LoVo (cell line): ENCODE measurements at regions not wholly inside any gene's neighbourhood (a gene's known extent, or its start where the extent isn't known, plus 50 kb on each side); places are given as distances from the start of the nearest gene placed in this dataset.
A peak's percentile ranks its signal among the peaks of the same experiment; 100 is the strongest.

Experiments
- DNase-seq: peaks from one replicate; pipeline ENCODE4 v3.0.0-alpha.2; 2016; ENCODE audit warnings: low spot score

- DNase-seq = no peak
These were observed 51.4 kb upstream of the CHMP2B start for GRCh38 chr3:87175732-87176131.

- no peak for DNase-seq
These were observed 53.3 kb upstream of the CHMP2B start for GRCh38 chr3:87173776-87174175.

- no peak for DNase-seq
These were observed 54.0 kb upstream of the CHMP2B start for GRCh38 chr3:87173071-87173470.

- peak; percentile 71 for DNase-seq
These were observed 59.3 kb upstream of the CHMP2B start for GRCh38 chr3:87167628-87168456.

- no peak for DNase-seq
These were observed 62.9 kb upstream of the CHMP2B start for GRCh38 chr3:87164245-87164644.

- no peak for DNase-seq
These were observed 65.3 kb upstream of the CHMP2B start for GRCh38 chr3:87161851-87162250.

DNA sequence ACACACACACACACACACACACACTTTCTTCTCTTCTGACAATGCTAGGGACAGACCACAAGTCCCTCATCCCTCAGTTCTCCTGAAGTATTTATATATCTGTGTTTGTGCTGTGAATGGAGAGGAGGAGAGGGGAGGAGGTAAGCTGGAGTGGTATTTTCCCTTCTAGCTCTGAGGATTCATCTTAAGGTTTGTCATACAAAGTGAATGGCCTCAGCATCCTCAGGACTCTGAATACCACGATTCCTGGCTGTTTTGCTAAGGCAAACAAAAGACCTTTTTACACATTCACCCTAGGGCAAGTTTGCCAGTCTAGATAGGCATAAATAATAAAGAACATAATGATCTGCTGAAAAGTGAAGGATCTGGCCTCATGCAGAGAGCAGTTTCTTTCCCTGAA is 65.7 kb upstream of the CHMP2B start:
- DNase-seq = no peak

DNA sequence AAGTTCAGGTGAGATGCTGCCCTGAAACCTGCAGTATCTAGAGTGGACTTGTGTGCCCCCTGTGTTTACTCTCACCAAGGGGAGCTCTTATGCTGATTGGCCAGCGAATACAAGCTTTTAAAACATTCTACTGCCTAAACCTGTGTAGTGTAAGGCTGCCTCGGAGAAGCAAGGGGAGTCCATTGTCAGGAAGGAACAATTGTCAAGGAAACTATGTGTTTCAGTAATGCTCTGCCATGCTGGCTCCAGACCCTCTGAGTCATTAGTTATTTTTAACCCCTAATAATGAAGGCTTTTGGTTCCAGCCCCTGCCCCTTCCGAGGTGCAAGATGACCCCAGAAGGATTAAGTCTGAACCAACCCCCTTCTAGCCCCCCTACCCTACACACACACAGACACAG is 66.1 kb upstream of the CHMP2B start:
- no peak for DNase-seq

DNA sequence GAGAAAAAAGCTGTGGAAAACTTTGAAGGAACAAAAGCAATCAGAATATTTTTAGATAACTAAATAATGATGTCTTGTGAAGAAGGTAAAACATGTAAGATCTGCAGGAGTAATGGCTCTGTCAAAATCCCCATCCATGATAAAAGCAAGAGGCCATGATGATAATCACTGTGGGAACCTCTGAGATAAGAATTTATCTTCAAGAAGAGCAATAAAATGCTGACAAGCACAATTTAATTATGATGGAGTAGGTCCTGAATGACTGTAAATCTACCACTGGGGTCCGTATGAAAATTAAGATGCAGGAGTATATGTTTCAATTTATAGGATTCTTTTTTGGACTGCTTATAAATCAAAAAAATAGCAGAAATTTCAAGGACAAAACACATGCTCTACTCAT is 68.3 kb upstream of the CHMP2B start:
- DNase-seq = no peak

DNA sequence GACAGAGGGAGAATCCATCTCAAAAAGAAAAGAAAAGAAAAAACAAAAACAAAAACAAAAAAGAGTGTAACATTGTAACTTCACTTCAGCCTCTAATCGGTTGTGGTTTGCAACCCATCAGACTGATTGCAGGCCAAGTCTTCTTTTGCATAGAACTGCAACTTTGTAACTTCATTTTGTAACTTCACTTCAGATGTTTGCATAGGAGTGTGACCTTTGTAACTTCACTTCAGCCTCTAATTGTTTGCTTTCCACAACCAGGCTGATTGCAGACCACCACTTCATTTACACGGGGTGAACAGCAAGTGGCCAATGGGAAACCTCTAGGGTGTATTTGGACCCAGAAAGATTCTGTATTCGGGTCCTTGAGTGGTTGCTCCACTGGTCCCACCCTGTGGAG is 79.1 kb upstream of the CHMP2B start:
- DNase-seq = no peak

GRCh38 chr3:87147562-87147961 is 79.5 kb upstream of the CHMP2B start:
- DNase-seq = no peak

GRCh38 chr3:87145553-87145952 is 81.6 kb upstream of the CHMP2B start:
- no peak for DNase-seq

- DNase-seq = no peak
These were observed 91.0 kb upstream of the CHMP2B start for GRCh38 chr3:87136066-87136596.

DNA sequence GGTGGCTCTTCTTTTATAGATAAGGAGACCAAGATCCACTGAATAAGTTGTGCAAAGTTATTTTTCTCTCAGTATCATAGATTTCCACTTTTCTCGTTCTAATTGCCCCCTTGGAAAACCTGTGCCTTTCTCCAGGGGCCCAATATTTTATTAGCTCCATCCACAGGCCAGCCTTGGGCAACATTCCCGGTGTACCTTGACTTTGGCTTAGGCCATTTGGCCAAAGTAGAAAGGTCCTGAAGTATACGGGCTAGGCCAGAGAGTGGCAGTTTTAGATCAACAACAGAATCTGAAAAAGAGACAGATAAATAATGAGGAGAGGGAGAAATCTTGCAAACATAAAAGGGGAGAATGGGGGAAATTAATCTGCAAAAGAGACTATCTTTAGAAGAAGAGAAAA is 91.7 kb upstream of the CHMP2B start:
- DNase-seq = no peak

DNA sequence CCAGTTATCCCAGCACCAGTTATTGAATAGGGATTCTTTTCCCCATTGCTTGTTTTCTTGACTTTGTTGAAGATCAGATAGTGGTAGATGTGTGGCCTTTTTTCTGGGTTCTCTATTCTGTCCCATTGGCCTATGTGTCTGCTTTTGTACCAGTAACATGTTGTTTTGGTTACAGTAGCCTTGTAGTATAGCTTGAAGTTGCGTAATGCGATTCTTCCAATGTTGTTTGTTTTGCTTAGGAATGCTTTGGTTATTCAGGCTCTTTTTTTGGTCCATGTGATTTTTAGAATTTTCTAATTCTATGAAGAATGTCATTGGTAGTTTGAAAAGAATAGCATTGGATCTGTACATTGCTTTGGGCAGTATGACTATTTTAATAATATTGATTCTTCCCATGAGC is 94.3 kb upstream of the CHMP2B start:
- no peak for DNase-seq

- DNase-seq = no peak
These were observed 99.1 kb upstream of the CHMP2B start for GRCh38 chr3:87128006-87128405.

- DNase-seq = no peak
These were observed 99.8 kb upstream of the CHMP2B start for GRCh38 chr3:87127281-87127680.

DNA sequence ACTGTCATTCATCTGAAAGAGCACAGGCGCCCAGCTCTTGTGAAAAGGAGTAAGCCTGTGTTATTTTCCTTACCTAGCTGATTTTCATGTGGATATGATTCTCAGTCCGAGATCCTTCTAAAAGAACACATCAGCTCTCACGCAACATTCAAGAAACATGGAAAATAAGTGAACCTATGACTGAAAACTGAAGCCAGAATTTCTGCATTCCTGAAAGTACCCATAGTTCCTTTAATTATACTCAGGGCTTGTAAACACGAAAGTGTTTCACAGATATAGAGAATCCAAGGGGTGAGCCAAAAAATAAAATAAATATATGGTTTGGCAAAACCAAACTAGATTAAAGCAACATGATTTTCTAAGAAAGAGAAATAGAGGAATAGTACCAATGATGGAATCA is 100.8 kb upstream of the CHMP2B start:
- no peak for DNase-seq

- DNase-seq = no peak
These were observed 102.0 kb upstream of the CHMP2B start for GRCh38 chr3:87125116-87125515.

DNA sequence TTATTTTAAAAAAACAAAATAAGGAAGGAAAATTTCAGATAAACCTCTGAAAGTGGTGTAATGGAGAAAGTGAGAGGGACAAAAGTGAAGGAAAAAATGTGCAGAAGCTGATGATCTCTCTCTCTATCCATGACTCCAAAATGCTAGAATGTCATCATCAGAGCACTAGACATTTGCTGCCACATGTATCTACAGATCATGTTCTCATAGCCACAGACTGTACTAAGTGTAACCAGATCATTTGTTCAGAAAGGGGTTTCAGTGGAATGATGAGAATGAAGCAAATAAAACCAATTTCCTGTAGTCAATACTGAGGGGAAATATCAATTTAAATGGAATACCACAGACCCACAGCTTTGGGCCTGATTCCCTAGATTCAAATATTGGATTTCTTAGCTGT is 104.3 kb upstream of the CHMP2B start:
- no peak for DNase-seq

GRCh38 chr3:87121856-87122255 is 105.3 kb upstream of the CHMP2B start:
- no peak for DNase-seq

GRCh38 chr3:87120881-87121280 is 106.2 kb upstream of the CHMP2B start:
- no peak for DNase-seq

DNA sequence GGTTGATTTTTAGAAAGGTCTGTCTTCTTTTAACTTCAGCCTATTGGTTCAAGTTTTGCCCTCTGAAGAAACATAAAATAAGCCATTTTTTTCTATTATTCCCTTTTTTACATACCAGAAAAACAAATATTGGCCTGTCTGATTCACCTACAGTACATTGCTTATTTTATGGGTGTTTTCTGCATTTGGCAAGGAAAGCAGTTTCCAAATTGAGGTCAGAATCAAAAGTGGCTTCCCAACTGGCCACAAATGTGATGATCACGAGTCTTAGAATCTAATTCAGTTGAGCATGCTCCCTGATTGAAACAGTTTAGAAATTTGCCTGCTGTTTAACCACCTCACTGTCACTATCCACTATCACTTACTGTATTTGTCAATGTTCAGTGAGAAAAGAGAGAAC is 106.9 kb upstream of the CHMP2B start:
- DNase-seq = no peak

GRCh38 chr3:87109465-87109864 is 117.6 kb upstream of the CHMP2B start:
- DNase-seq = no peak
